Spinal cord (tissue), 9 donors: ENCODE measurements at regions not wholly inside any gene's neighbourhood (a gene's known extent, or its start where the extent isn't known, plus 50 kb on each side); places are given as distances from the start of the nearest gene placed in this dataset.

Source experiments
- DNase-seq, 6 donors: peaks; one replicate each; pipeline versions ENCODE4 v3.0.0 to v3.0.0-alpha.2; 2013 to 2015; ENCODE audit warnings: low spot score in 6 of 6, low read depth in 4 of 6
- H3K27ac ChIP-seq: one replicate; pipeline ENCODE4 v1.5.1; 2013; ENCODE audit warnings: low read depth, low read length, control low read depth
- H3K27me3 ChIP-seq: one replicate; pipeline ENCODE4 v1.6.1; 2013; ENCODE audit warnings: low read length; ENCODE audit not compliant: control insufficient read depth, insufficient read depth
- H3K36me3 ChIP-seq: one replicate; pipeline ENCODE4 v1.6.1; 2013; ENCODE audit warnings: low read length; ENCODE audit not compliant: control insufficient read depth, insufficient read depth
- H3K4me1 ChIP-seq: one replicate; pipeline ENCODE4 v1.6.1; 2013; ENCODE audit warnings: low read length; ENCODE audit not compliant: control insufficient read depth, insufficient read depth
- H3K4me3 ChIP-seq: one replicate; pipeline ENCODE4 v1.5.1; 2013; ENCODE audit warnings: low read depth, low read length, control low read depth
- H3K9me3 ChIP-seq: one replicate; pipeline ENCODE4 v1.6.1; 2013; ENCODE audit warnings: low read length; ENCODE audit not compliant: control insufficient read depth, insufficient read depth
- WGBS: methylation state at CpG from one replicate; pipeline ENCODE4 v1.1.5; 2013; ENCODE audit warnings: missing lambda C conversion rate; ENCODE audit not compliant: insufficient coverage; 5-methylcytosine and 5-hydroxymethylcytosine counted together
- donor health status: healthy.

DNA sequence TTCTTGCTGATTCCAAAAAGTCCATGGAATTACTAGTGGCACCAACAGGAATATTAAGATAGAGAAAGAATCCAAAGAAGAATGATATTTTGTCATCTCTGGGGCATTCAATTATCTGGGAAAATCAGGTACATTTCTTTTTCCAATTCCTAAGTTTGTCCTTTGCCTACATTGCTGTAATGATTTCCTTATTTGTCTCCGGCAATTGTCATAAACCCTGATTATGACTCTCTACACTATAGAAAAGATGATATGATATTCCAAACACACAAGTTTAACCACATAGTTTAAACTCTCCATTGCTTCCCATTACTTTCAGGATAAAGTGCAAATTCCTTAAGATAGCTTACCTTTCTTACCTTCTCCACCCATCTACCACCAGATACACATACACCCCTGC is 647.0 kb downstream of the PLPP3 start:
- Histone ChIP-seq H3K36me3 (no peaks in the 10 kb centered on the region), H3K27ac (no peak overlapping the region), H3K9me3 (no peaks in the 10 kb centered on the region), H3K27me3 (no peaks in the 10 kb centered on the region), H3K4me1 (peaks cover 3% of the 10 kb centered on the region), H3K4me3 (no peak overlapping the region)
- DNase-seq = no peak
- 100% methylated on average over 1 of the region's 1 CpG for WGBS

DNA sequence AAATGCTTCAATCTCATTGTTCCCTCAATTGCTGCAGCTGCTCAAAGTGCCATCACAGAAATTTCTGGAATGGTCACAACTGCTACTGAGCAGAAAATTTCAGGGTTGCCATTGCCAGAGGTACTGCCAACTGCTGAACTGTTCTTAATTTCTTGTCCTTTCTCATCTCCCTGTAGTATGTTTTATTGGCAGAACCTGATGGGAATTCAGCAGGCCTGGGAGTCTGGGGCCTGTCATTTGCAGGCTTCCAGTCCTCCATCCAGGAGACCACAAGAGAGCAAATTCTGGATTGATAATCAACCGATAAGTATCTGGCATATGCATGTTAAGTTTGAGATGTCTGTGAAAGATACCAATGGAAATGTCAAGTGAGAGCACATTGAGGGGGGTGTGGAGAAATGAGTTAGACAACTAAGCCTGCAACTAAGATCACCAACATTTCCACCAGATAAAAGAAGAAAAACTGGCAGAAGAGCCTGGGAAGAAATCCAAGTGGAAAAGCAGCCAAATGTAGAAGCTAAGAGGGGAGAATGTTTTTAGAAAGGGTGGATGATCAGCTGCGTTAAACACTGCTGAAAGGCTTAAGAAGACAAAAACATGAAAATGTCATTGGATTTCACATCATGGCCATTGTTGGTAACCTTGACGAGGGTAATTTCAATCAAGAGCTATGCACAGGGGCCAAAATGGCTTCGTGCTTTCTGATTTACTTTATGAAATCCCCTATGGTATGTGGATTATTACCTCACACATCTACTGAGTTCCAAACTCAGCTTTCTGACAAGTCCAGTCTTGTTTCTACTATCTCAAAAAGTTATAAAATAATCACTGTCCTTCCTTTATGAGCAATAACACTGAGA is 648.1 kb downstream of the PLPP3 start:
- peak; percentile 22 to 85 (median 33) for DNase-seq

DNA sequence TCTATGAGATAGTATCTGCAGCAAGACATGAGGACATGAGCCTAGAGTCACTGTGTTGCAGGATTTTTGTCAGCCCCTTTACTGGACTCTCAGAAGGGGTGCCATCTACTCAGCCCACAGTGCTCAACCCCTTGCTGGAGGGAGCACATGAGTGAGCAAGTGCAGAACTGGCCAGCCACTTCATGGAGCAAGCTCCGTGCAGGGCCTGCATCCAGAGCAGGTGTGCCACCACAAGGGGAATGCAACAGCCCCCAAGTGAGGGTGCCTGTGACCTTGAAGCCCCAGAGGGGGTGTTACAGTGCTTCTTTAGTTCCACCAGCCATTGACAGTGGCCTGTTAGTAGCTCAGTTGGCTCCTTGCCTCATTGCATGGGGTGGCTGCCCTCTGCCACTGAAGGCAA is 649.7 kb downstream of the PLPP3 start:
- Histone ChIP-seq H3K27ac (no peak overlapping the region), H3K27me3 (no peaks in the 10 kb centered on the region), H3K36me3 (no peaks in the 10 kb centered on the region), H3K4me1 (peaks cover 3% of the 10 kb centered on the region), H3K9me3 (no peaks in the 10 kb centered on the region), H3K4me3 (no peak overlapping the region)
- no peak for DNase-seq
- 79% methylated on average over 1 of the region's 1 CpG for WGBS

More for the DNA sequence above, 648.1 kb downstream of the PLPP3 start:
- Histone ChIP-seq H3K9me3 (no peaks in the 10 kb centered on the region), H3K4me1 (peaks cover 3% of the 10 kb centered on the region), H3K4me3 (no peak overlapping the region), H3K27me3 (no peaks in the 10 kb centered on the region), H3K36me3 (no peaks in the 10 kb centered on the region), H3K27ac (no peak overlapping the region)
- 53% methylated on average over 1 of the region's 4 CpGs for WGBS

DNA sequence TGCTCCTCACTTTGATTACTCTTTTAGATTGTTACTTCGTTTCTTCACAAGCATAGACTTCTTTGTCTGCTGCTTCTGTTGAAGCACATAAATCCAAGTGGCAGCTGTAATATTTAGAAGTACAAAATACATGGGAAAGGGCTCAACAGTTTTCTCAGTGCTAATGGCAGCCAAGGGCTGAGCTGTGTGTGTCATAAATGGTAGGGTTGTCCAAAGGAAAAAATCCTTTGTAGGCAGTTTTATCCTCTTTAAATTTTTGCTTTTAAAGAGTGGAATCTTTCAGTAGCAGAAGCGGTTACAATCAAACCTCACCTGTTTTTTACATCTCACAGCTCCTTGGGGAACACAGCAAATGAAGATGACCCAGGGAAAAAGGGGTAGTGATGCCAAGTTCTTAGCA is 650.8 kb downstream of the PLPP3 start:
- Histone ChIP-seq H3K27me3 (no peaks in the 10 kb centered on the region), H3K9me3 (no peaks in the 10 kb centered on the region), H3K27ac (no peak overlapping the region), H3K36me3 (no peaks in the 10 kb centered on the region), H3K4me3 (no peak overlapping the region), H3K4me1 (peaks cover 3% of the 10 kb centered on the region)
- no peak for DNase-seq
- WGBS = no CpG with 5 or more reads among the region's 2 CpGs

DNA sequence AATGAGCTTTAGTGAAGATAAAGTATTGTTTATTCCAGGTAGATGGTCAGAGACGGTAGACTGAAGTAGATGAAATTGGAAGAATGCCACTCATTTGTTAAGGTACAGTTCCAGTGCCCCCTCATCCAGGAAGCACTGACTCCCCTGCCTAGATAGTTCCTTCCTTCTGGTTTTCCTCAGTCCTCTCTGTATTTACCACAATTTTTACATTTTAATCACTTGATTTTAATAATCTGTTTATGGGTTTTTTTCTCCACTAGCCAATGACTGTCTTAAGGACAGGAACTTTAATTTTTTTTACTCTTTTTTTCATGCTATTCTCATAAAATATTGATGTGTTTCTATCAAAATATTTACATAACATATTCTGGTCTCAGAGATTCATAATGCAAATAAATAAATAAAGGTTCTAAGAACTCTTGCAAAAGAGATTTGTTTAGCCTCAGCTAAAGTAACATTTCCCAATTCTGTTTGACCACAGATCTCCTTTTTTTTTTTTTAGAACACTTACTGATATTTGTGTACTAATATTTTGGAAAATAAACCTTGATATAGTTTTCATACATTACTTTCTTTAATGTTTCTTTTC is 651.6 kb downstream of the PLPP3 start:
- H3K4me3 ChIP-seq = no peak overlapping the region
- H3K4me1 ChIP-seq = peaks cover 3% of the 10 kb centered on the region
- no peaks in the 10 kb centered on the region for H3K9me3 ChIP-seq
- WGBS = no CpG with 5 or more reads among the region's 1 CpG
- H3K27me3 ChIP-seq = no peaks in the 10 kb centered on the region
- no peak for DNase-seq
- H3K27ac ChIP-seq = no peak overlapping the region
- no peaks in the 10 kb centered on the region for H3K36me3 ChIP-seq

DNA sequence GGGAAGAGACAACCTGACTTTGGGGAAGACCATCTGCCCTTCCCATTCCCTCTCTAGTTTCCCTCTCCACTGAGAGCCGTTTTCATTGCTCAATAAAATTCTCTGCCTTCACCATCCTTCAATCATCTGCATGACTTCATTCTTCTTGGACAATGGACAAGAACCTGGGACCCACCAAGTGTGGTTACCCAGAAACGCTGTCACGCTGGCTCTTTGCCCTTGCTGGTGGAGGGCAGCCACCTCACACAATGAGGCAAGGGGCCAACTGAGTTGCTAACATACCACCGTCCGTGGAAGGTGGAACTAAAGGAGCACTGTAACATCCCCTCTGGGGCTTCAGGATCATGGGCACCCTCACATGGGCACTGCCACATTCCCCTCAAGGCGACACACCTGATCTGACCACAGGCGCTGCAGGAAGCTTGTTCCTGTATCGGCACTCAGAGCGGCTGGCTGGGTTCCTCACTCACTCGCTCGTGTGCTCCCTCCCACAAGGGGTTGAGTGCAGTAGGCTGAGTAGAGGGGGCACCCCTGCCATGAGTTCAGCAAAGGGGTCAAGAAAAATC is 652.4 kb downstream of the PLPP3 start:
- no peak for DNase-seq
- Histone ChIP-seq H3K4me3 (no peak overlapping the region), H3K27me3 (no peaks in the 10 kb centered on the region), H3K27ac (no peak overlapping the region), H3K4me1 (peaks cover 3% of the 10 kb centered on the region), H3K36me3 (no peaks in the 10 kb centered on the region), H3K9me3 (no peaks in the 10 kb centered on the region)
- 68% methylated on average over 9 of the region's 11 CpGs for WGBS

DNA sequence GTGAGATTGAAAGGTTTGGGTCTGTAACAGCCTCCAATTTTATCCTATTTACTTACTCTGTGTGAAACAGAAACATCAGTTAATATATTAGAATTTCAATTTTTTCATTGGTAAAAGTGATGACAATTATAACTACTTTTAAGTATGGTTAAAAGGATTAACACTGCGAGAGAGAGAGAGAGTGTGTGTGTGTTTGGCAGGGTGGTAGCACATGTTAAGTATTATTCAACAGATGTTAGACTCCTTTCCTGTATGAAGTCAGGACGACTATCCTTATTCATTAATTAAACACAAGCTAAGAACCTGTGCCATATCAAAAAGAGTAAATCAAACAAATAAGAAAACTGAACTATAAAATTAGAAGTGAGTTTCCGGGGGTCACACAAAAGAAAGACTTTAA is 662.5 kb downstream of the PLPP3 start:
- H3K27ac ChIP-seq = no peak overlapping the region
- no CpG with 5 or more reads among the region's 3 CpGs for WGBS
- no peaks in the 10 kb centered on the region for H3K27me3 ChIP-seq
- H3K4me1 ChIP-seq = no peaks in the 10 kb centered on the region
- no peak overlapping the region for H3K4me3 ChIP-seq
- no peaks in the 10 kb centered on the region for H3K9me3 ChIP-seq
- DNase-seq = no peak
- no peaks in the 10 kb centered on the region for H3K36me3 ChIP-seq

DNA sequence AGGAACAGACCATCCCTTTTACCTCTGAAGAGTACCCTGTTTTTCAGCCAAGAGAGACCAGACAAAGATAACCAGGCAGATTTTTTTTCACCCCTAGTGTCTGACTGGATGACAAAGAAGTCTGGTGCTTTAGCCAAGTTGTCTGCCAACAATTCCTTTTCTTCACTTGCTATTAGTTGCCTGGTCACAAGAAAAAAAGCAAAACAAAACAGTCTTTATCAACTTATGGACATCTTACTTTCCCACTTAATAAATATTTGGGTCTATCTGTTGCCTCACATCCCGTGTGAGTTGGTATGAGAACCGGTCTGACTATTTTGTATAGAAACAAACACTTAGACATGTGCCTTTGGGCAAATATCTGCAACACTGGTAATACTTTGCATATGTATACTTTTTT is 662.9 kb downstream of the PLPP3 start:
- no peaks in the 10 kb centered on the region for H3K9me3 ChIP-seq
- no peaks in the 10 kb centered on the region for H3K4me1 ChIP-seq
- no peak overlapping the region for H3K27ac ChIP-seq
- H3K36me3 ChIP-seq = no peaks in the 10 kb centered on the region
- WGBS = no CpG with 5 or more reads among the region's 2 CpGs
- no peak overlapping the region for H3K4me3 ChIP-seq
- no peaks in the 10 kb centered on the region for H3K27me3 ChIP-seq
- peak in 3 of 6 donors; percentile 9 to 38 (median 36) for DNase-seq

DNA sequence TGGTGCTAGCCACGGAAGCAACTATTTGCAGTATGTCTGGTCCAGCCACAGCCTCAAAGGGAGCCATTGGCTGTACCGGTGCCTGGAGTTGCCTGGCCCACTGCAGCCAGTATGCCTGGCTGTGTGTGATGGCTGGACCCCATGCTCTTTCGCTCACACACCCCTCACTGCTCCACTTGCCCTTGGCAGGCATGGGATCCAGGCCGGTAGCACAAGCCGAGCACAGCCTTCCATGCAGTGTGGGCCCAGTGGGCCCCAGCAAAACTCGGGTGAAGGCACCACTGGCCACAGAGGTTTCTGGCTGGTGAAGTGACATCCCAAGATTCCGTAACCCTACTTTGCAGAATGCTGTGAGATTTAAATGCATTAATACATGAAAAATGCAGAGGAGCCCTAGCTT is 665.8 kb downstream of the PLPP3 start:
- WGBS = 97% methylated on average over 6 of the region's 7 CpGs
- Histone ChIP-seq H3K9me3 (no peaks in the 10 kb centered on the region), H3K27ac (no peak overlapping the region), H3K4me1 (no peaks in the 10 kb centered on the region), H3K36me3 (no peaks in the 10 kb centered on the region), H3K27me3 (no peaks in the 10 kb centered on the region), H3K4me3 (no peak overlapping the region)
- no peak for DNase-seq

DNA sequence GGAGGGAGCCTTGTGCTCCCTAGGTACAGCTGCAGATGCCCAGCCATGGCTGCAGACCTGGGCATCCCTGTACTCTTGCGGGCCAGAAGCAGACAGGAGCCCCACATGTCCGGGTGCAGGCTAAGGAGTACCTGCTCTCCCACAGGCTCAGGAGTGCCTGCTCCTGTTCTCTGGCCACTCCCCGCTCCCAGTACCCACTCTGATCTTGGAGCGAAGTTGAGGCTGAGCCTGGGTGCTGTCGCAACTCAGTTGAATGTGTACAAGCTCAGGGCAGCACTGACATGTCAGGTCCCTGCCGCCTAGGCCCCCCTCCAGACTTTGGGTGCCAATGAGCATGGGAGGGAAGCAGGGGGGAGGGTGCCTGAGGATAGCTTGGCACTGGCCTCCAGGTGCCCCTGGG is 666.9 kb downstream of the PLPP3 start:
- Histone ChIP-seq H3K9me3 (no peaks in the 10 kb centered on the region), H3K27me3 (no peaks in the 10 kb centered on the region), H3K4me3 (no peak overlapping the region), H3K4me1 (no peaks in the 10 kb centered on the region), H3K36me3 (no peaks in the 10 kb centered on the region), H3K27ac (no peak overlapping the region)
- WGBS = 98% methylated on average over 6 of the region's 6 CpGs
- no peak for DNase-seq
